ENCODE measurements at regions not wholly inside any gene's neighbourhood (a gene's known extent, or its start where the extent isn't known, plus 50 kb on each side); places are given as distances from the start of the nearest gene placed in this dataset.

- DNase-seq (ENCODE audit: low read depth, low spot score) = no peak
- Histone ChIP-seq H3K9me3 (ENCODE audit: insufficient read depth, low read length) (no peaks in the 10 kb centered on the region), H3K4me1 (ENCODE audit: insufficient read depth, insufficient read length) (no peaks in the 10 kb centered on the region), H3K4me3 (ENCODE audit: insufficient read length, low read depth) (no peak overlapping the region), H3K36me3 (ENCODE audit: insufficient read depth, insufficient read length, low read length) (no peaks in the 10 kb centered on the region), H3K27me3 (ENCODE audit: insufficient read depth, insufficient read length) (peaks cover 10% of the 10 kb centered on the region), H3K9ac (ENCODE audit: insufficient read length, low read depth) (no peak overlapping the region)
- no peak for TF ChIP-seq SUZ12 (IDR thresholded peaks at IDR 0.05; ENCODE audit: extremely low read depth, insufficient read depth, insufficient read length)
- no peak for TF ChIP-seq YY1 (IDR thresholded peaks at IDR 0.05; ENCODE audit: insufficient read depth, insufficient read length)
- no peak for TF ChIP-seq ZNF274 (IDR thresholded peaks at IDR 0.05; ENCODE audit: low read depth, low read length)
Observed at GRCh38 chr5:50922942-50923767, 256.7 kb downstream of the PARP8 start.

- H3K9ac ChIP-seq (ENCODE audit: insufficient read length, low read depth) = no peak overlapping the region
- TF ChIP-seq SUZ12 (IDR thresholded peaks at IDR 0.05; ENCODE audit: extremely low read depth, insufficient read depth, insufficient read length) (no peak), YY1 (IDR thresholded peaks at IDR 0.05; ENCODE audit: insufficient read depth, insufficient read length) (no peak), ZNF274 (IDR thresholded peaks at IDR 0.05; ENCODE audit: low read depth, low read length) (no peak)
Observed at GRCh38 chr5:50923768-50924494, 257.5 kb downstream of the PARP8 start.

GRCh38 chr5:50927953-50928352 is 261.5 kb downstream of the PARP8 start:
- Histone ChIP-seq H3K9ac (ENCODE audit: insufficient read length, low read depth) (no peak overlapping the region), H3K4me3 (ENCODE audit: insufficient read length, low read depth) (no peak overlapping the region), H3K9me3 (ENCODE audit: insufficient read depth, low read length) (no peaks in the 10 kb centered on the region), H3K36me3 (ENCODE audit: insufficient read depth, insufficient read length, low read length) (no peaks in the 10 kb centered on the region), H3K27me3 (ENCODE audit: insufficient read depth, insufficient read length) (peaks cover 8% of the 10 kb centered on the region), H3K4me1 (ENCODE audit: insufficient read depth, insufficient read length) (no peaks in the 10 kb centered on the region)
- no peak for TF ChIP-seq YY1 (IDR thresholded peaks at IDR 0.05; ENCODE audit: insufficient read depth, insufficient read length)
- no peak for TF ChIP-seq ZNF274 (IDR thresholded peaks at IDR 0.05; ENCODE audit: low read depth, low read length)
- TF ChIP-seq SUZ12 (IDR thresholded peaks at IDR 0.05; ENCODE audit: extremely low read depth, insufficient read depth, insufficient read length) = no peak
- DNase-seq (ENCODE audit: low read depth, low spot score) = no peak

More at GRCh38 chr5:50923768-50924494, 257.5 kb downstream of the PARP8 start:
- no peaks in the 10 kb centered on the region for H3K9me3 ChIP-seq (ENCODE audit: insufficient read depth, low read length)
- H3K27me3 ChIP-seq (ENCODE audit: insufficient read depth, insufficient read length) = peaks cover 10% of the 10 kb centered on the region
- H3K36me3 ChIP-seq (ENCODE audit: insufficient read depth, insufficient read length, low read length) = no peaks in the 10 kb centered on the region
- no peaks in the 10 kb centered on the region for H3K4me1 ChIP-seq (ENCODE audit: insufficient read depth, insufficient read length)
- no peak overlapping the region for H3K4me3 ChIP-seq (ENCODE audit: insufficient read length, low read depth)
- DNase-seq (ENCODE audit: low read depth, low spot score) = no peak

- Histone ChIP-seq H3K4me3 (ENCODE audit: insufficient read length, low read depth) (no peak overlapping the region), H3K4me1 (ENCODE audit: insufficient read depth, insufficient read length) (no peaks in the 10 kb centered on the region), H3K9me3 (ENCODE audit: insufficient read depth, low read length) (no peaks in the 10 kb centered on the region), H3K9ac (ENCODE audit: insufficient read length, low read depth) (no peak overlapping the region), H3K27me3 (ENCODE audit: insufficient read depth, insufficient read length) (no peaks in the 10 kb centered on the region), H3K36me3 (ENCODE audit: insufficient read depth, insufficient read length, low read length) (no peaks in the 10 kb centered on the region)
- TF ChIP-seq ZNF274 (IDR thresholded peaks at IDR 0.05; ENCODE audit: low read depth, low read length) = no peak
- no peak for TF ChIP-seq SUZ12 (IDR thresholded peaks at IDR 0.05; ENCODE audit: extremely low read depth, insufficient read depth, insufficient read length)
- no peak for TF ChIP-seq YY1 (IDR thresholded peaks at IDR 0.05; ENCODE audit: insufficient read depth, insufficient read length)
- no peak for DNase-seq (ENCODE audit: low read depth, low spot score)
Observed at GRCh38 chr5:50929174-50929573, 262.7 kb downstream of the PARP8 start.

GRCh38 chr5:50934343-50934742 is 267.9 kb downstream of the PARP8 start:
- Histone ChIP-seq H3K27me3 (ENCODE audit: insufficient read depth, insufficient read length) (no peaks in the 10 kb centered on the region), H3K4me3 (ENCODE audit: insufficient read length, low read depth) (no peak overlapping the region), H3K4me1 (ENCODE audit: insufficient read depth, insufficient read length) (no peaks in the 10 kb centered on the region), H3K9me3 (ENCODE audit: insufficient read depth, low read length) (no peaks in the 10 kb centered on the region), H3K36me3 (ENCODE audit: insufficient read depth, insufficient read length, low read length) (no peaks in the 10 kb centered on the region), H3K9ac (ENCODE audit: insufficient read length, low read depth) (no peak overlapping the region)
- TF ChIP-seq YY1 (IDR thresholded peaks at IDR 0.05; ENCODE audit: insufficient read depth, insufficient read length) (no peak), SUZ12 (IDR thresholded peaks at IDR 0.05; ENCODE audit: extremely low read depth, insufficient read depth, insufficient read length) (no peak)
- DNase-seq (ENCODE audit: low read depth, low spot score) = no peak

GRCh38 chr5:50945139-50945538 is 278.7 kb downstream of the PARP8 start:
- Histone ChIP-seq H3K4me3 (ENCODE audit: insufficient read length, low read depth) (no peak overlapping the region), H3K9me3 (ENCODE audit: insufficient read depth, low read length) (peaks cover 19% of the 10 kb centered on the region; the same call in 1 of the 2 replicates), H3K36me3 (ENCODE audit: insufficient read depth, insufficient read length, low read length) (no peaks in the 10 kb centered on the region), H3K4me1 (ENCODE audit: insufficient read depth, insufficient read length) (no peaks in the 10 kb centered on the region), H3K27me3 (ENCODE audit: insufficient read depth, insufficient read length) (no peaks in the 10 kb centered on the region), H3K9ac (ENCODE audit: insufficient read length, low read depth) (no peak overlapping the region)
- no peak for TF ChIP-seq SUZ12 (IDR thresholded peaks at IDR 0.05; ENCODE audit: extremely low read depth, insufficient read depth, insufficient read length)
- TF ChIP-seq ZNF274 (IDR thresholded peaks at IDR 0.05; ENCODE audit: low read depth, low read length) = no peak
- no peak for TF ChIP-seq YY1 (IDR thresholded peaks at IDR 0.05; ENCODE audit: insufficient read depth, insufficient read length)
- DNase-seq (ENCODE audit: low read depth, low spot score) = no peak
